Keratinocyte (primary cell): ENCODE measurements at regions not wholly inside any gene's neighbourhood (a gene's known extent, or its start where the extent isn't known, plus 50 kb on each side); places are given as distances from the start of the nearest gene placed in this dataset.
"Not testable (repeated sequence)": the region's sequence is repeated elsewhere in the genome, so short reads cannot be mapped to it uniquely, and the experiment has no call there.

ENCODE experiments used
- DNase-seq: peaks from one replicate; pipeline ENCODE4 v3.0.0-alpha.2; 2011; ENCODE audit warnings: low read depth, missing footprints, low spot score
- FAIRE-seq: peaks from 2 replicates; lab custom pipeline; 2011; peaks lifted over from hg19 to GRCh38; lab: Jason Lieb, UNC
- H2AFZ ChIP-seq: 2 replicates; pipeline ENCODE4 v1.6.0; 2012; ENCODE audit warnings: low read length, control low read depth, inconsistent platforms; ENCODE audit not compliant: control insufficient read depth
- H3K27ac ChIP-seq: 2 replicates; pipeline ENCODE4 v1.5.1; 2011; ENCODE audit warnings: low read length; ENCODE audit not compliant: control insufficient read depth, insufficient read depth
- H3K27me3 ChIP-seq: 3 replicates; pipeline ENCODE4 v1.6.0; 2011; ENCODE audit warnings: low read length; ENCODE audit not compliant: control insufficient read depth, insufficient read depth; ENCODE audit errors: extremely low read depth
- H3K36me3 ChIP-seq, 2 experiments: 2 replicates in 1 of 2; 3 replicates in 1 of 2; pipeline ENCODE4 v1.5.1; 2011; ENCODE audit warnings: low read length in 2 of 2, mild to moderate bottlenecking in 1 of 2; ENCODE audit not compliant: control insufficient read depth in 2 of 2, insufficient read depth in 2 of 2; ENCODE audit errors: extremely low read depth in 1 of 2
- H3K4me1 ChIP-seq: 3 replicates; pipeline ENCODE4 v1.5.1; 2011; ENCODE audit warnings: low read length; ENCODE audit not compliant: control insufficient read depth, insufficient read depth; ENCODE audit errors: extremely low read depth
- H3K4me2 ChIP-seq: 3 replicates; pipeline ENCODE4 v1.6.0; 2011; ENCODE audit warnings: low read depth, low read length; ENCODE audit not compliant: control insufficient read depth, insufficient read depth; ENCODE audit errors: extremely low read depth
- H3K4me3 ChIP-seq, 3 experiments: fragments of 200-600 bp in 1 of 3; sonication (generic) in 1 of 3; 2 replicates in 2 of 3; 3 replicates in 1 of 3; pipeline ENCODE4 v1.5.1; 2011 to 2016; ENCODE audit warnings: low read length in 3 of 3, mild to moderate bottlenecking in 3 of 3, control low read depth in 2 of 3, inconsistent platforms in 1 of 3, low read depth in 1 of 3, mixed read lengths in 1 of 3, mixed run types in 1 of 3, moderate library complexity in 1 of 3; ENCODE audit not compliant: control insufficient read depth in 2 of 3, insufficient read depth in 2 of 3; ENCODE audit errors: extremely low read depth in 1 of 3
- H3K79me2 ChIP-seq: 2 replicates; pipeline ENCODE4 v1.6.0; 2012; ENCODE audit warnings: low read length; ENCODE audit not compliant: control insufficient read depth, insufficient read depth
- H3K9ac ChIP-seq: 3 replicates; pipeline ENCODE4 v1.6.0; 2011; ENCODE audit warnings: low read length; ENCODE audit not compliant: control insufficient read depth, insufficient read depth; ENCODE audit errors: extremely low read depth
- H3K9me1 ChIP-seq: 3 replicates; pipeline ENCODE4 v1.6.0; 2011; ENCODE audit warnings: low read length; ENCODE audit not compliant: control insufficient read depth, insufficient read depth; ENCODE audit errors: extremely low read depth
- H3K9me3 ChIP-seq: 2 replicates; pipeline ENCODE4 v1.5.1; 2012; ENCODE audit warnings: low read depth, low read length; ENCODE audit not compliant: control insufficient read depth
- H4K20me1 ChIP-seq: 3 replicates; pipeline ENCODE4 v1.6.0; 2011; ENCODE audit warnings: low read length; ENCODE audit not compliant: control insufficient read depth, insufficient read depth; ENCODE audit errors: extremely low read depth
- EZH2 ChIP-seq: IDR thresholded peaks from one replicate; pipeline ENCODE4 v1.6.1; 2012; ENCODE audit warnings: inconsistent platforms, mild to moderate bottlenecking, low read length, moderate library complexity
- dilution Hi-C: fragments of 300-500 bp; cut with MboI; formaldehyde crosslinking; loops from one replicate; pipeline ENCODE4 v1.7.0; 2020; ENCODE audit warnings: low sequenced_read_pairs; ENCODE audit not compliant: extremely low pct_ligation_motif_present
- TF ChIP-seq, protein P1 (sequence below), 3 experiments: IDR thresholded peaks in 1 of 3; conservative IDR thresholded peaks in 1 of 3; optimal IDR thresholded peaks in 1 of 3; 2 replicates in 2 of 3; 3 replicates in 1 of 3; pipeline versions ENCODE3 to v1.5.1; 2011; ENCODE audit warnings: low read length in 3 of 3, mild to moderate bottlenecking in 3 of 3, moderate library complexity in 2 of 3, control low read depth in 1 of 3, inconsistent platforms in 1 of 3; ENCODE audit not compliant: insufficient read depth in 2 of 3; ENCODE audit errors: extremely low read depth in 1 of 3

DNA sequence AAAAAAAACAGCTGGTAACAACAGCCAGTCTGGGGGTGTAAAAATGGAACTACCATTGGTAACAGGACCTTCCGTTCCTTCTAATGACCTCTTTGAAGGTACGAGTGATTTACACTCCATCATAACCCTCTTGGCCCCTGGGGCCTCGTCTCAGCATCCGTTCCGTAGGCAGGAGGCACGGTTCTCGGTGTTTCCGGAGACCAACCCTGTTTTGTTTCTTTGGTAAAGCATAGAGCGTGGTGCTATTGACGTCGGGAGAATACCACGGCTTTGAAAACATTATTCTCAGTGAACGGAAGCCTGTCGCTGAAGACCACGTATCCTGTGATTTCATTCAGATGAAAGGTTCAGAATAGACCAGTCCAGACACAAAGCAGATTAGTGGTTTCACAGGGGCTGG is 198.9 kb downstream of the ASMT start:
- Histone ChIP-seq H3K4me2 (no peak overlapping the region), H3K4me1 (no peaks in the 10 kb centered on the region), H3K9me3 (peaks cover 2% of the 10 kb centered on the region), H3K9ac (no peak overlapping the region), H3K27me3 (no peaks in the 10 kb centered on the region), H4K20me1 (no peaks in the 10 kb centered on the region), H2AFZ (no peak overlapping the region), H3K27ac (no peak overlapping the region), H3K9me1 (no peaks in the 10 kb centered on the region), H3K36me3 (no peaks in the 10 kb centered on the region), H3K79me2 (no peaks in the 10 kb centered on the region), H3K4me3 (no peak overlapping the region)
- dilution Hi-C loops, result no loop called here
- TF ChIP-seq, protein P1, sequence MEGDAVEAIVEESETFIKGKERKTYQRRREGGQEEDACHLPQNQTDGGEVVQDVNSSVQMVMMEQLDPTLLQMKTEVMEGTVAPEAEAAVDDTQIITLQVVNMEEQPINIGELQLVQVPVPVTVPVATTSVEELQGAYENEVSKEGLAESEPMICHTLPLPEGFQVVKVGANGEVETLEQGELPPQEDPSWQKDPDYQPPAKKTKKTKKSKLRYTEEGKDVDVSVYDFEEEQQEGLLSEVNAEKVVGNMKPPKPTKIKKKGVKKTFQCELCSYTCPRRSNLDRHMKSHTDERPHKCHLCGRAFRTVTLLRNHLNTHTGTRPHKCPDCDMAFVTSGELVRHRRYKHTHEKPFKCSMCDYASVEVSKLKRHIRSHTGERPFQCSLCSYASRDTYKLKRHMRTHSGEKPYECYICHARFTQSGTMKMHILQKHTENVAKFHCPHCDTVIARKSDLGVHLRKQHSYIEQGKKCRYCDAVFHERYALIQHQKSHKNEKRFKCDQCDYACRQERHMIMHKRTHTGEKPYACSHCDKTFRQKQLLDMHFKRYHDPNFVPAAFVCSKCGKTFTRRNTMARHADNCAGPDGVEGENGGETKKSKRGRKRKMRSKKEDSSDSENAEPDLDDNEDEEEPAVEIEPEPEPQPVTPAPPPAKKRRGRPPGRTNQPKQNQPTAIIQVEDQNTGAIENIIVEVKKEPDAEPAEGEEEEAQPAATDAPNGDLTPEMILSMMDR (optimal IDR thresholded peaks at IDR 0.05 in 1 of 3, IDR thresholded peaks at IDR 0.05 in 1 of 3, conservative IDR thresholded peaks at IDR 0.05 in 1 of 3; ENCODE audit: extremely low read depth in 1 of 3, insufficient read depth in 2 of 3, low read length in 3 of 3), result no peak
- TF ChIP-seq EZH2, result no peak
- DNase-seq (no peak), FAIRE-seq (no peak)

DNA sequence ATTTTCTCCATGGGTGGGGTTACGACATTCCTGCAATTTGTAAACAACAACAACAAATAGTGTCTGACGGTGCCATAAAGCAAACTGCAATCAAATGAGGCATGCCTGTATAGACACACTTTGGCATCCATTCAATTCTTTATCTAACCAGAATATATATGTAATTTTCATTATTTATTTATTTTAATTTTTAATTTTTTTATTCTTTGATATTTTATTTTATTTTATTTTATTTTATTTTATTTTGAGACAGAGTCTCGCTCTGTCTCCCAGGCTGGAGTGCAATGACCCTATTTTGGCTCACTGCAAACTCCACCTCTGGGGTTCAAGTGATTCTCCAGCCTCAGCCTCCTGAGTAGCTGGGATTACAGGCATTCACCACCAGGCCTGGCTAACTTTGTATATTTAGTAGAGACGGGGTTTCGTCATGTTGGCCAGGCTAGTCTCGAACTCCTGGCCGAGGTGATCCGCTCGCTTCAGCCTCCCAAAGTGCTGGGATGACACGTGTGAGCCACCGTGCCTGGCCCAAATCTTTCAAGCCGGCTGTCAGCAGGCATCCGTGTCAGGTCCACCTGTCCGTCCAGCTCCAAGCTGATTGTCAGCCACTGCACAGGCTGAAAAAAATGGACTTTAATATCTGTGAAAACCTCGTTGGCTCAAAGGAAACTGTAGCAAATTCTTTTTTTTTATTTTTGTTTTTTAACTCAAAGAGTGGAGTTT is 200.8 kb downstream of the ASMT start:
- Histone ChIP-seq H3K9ac (no peak overlapping the region), H3K4me1 (no peaks in the 10 kb centered on the region), H3K27ac (no peak overlapping the region), H3K9me3 (peaks cover 2% of the 10 kb centered on the region), H3K4me3 (no peak overlapping the region), H3K36me3 (no peaks in the 10 kb centered on the region), H3K79me2 (no peaks in the 10 kb centered on the region), H3K4me2 (no peak overlapping the region), H3K27me3 (no peaks in the 10 kb centered on the region), H4K20me1 (no peaks in the 10 kb centered on the region), H2AFZ (no peak overlapping the region), H3K9me1 (no peaks in the 10 kb centered on the region)
- FAIRE-seq, result no peak
- dilution Hi-C loops, result no loop called here
- no peak for TF ChIP-seq EZH2
- TF ChIP-seq, protein P1 (optimal IDR thresholded peaks at IDR 0.05 in 1 of 3, IDR thresholded peaks at IDR 0.05 in 1 of 3, conservative IDR thresholded peaks at IDR 0.05 in 1 of 3; ENCODE audit: extremely low read depth in 1 of 3, insufficient read depth in 2 of 3, low read length in 3 of 3), result no peak
- no peak for DNase-seq

DNA sequence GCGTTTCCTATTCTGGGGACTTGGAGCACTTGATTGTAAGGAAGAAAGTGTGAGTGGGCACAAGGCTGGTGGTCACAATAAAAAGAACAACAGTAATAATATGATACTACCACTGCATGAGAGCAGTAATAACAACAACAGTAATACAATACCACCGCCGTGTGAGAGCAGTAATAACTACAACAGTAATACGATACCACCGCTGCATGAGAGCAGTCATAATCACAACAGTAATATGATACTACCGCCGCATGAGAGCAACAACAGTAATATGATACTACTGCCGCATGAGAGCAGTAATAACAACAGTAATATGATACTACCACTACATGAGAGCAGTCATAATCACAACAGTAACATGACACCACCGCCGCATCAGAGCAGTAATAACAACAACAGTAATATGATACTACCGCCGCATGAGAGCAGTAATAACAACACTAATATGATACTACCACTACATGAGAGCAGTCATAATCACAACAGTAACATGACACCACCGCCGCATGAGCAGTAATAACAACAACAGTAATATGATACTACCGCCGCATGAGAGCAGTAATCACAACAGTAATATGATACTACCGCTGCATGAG is 201.6 kb downstream of the ASMT start:
- H4K20me1 ChIP-seq, H3K4me2 ChIP-seq, H3K9me3 ChIP-seq, H2AFZ ChIP-seq, H3K4me1 ChIP-seq, H3K79me2 ChIP-seq, H3K4me3 ChIP-seq, FAIRE-seq, H3K27ac ChIP-seq, DNase-seq, H3K27me3 ChIP-seq, dilution Hi-C loops, H3K9me1 ChIP-seq, H3K9ac ChIP-seq, H3K36me3 ChIP-seq: not testable (repeated sequence)
